ENCODE measurements at regions not wholly inside any gene's neighbourhood (a gene's known extent, or its start where the extent isn't known, plus 50 kb on each side); places are given as distances from the start of the nearest gene placed in this dataset.

GRCh38 chr6:85085875-85086274, 321.5 kb upstream of the TBX18 start:
- Histone ChIP-seq H3K4me2 (replicated peaks; ENCODE audit: extremely low read depth, low read length, poor library complexity, severe bottlenecking) (no peak overlapping the region), H3K9ac (ENCODE audit: insufficient read depth, low read length, poor library complexity, severe bottlenecking) (no peak overlapping the region), H3K4me3 (replicated peaks in 1 of 3; ENCODE audit: low read depth in 2 of 3, low read length in 3 of 3) (no peak overlapping the region), H3K9me3 (replicated peaks in 1 of 2; ENCODE audit: control insufficient read depth in 1 of 2, insufficient read depth in 1 of 2, low read length in 2 of 2) (peaks cover 0 to 5% of the 10 kb centered on the region in 2 donors), H3K4me1 (ENCODE audit: control insufficient read depth in 1 of 2, insufficient read depth in 2 of 2, low read length in 2 of 2) (no peaks in the 10 kb centered on the region), H3K36me3 (replicated peaks in 1 of 2; ENCODE audit: control insufficient read depth in 1 of 2, insufficient read depth in 2 of 2, low read length in 2 of 2) (no peaks in the 10 kb centered on the region), H4K20me1 (ENCODE audit: insufficient read depth, low read length) (no peaks in the 10 kb centered on the region), H3K79me2 (ENCODE audit: insufficient read depth, low read length) (no peaks in the 10 kb centered on the region), H3K27ac (ENCODE audit: low read depth in 1 of 2, low read length in 2 of 2) (no peak overlapping the region), H3K27me3 (ENCODE audit: control insufficient read depth in 2 of 2, insufficient read depth in 2 of 2, low read length in 2 of 2) (no peaks in the 10 kb centered on the region), H2AFZ (ENCODE audit: insufficient read depth, low read depth, low read length, poor library complexity, severe bottlenecking) (no peak overlapping the region)
- Mint-ChIP-seq H3K4me1 (no peaks in the 10 kb centered on the region), H3K36me3 (no peaks in the 10 kb centered on the region), H3K27me3 (ENCODE audit: low read depth in 3 of 3) (peaks cover 0 to under 1% (median 0%) of the 10 kb centered on the region in 3 donors), H3K9me3 (peaks cover 0 to 8% (median 3%) of the 10 kb centered on the region in 7 donors), H3K27ac (no peak overlapping the region), H3K4me3 (no peak overlapping the region)
- DNase-seq, result no peak
- intact Hi-C loops (cut with micrococcal nuclease), result no loop called here
- no CpG with 5 or more reads among the region's 2 CpGs for WGBS (ENCODE audit: insufficient coverage)
- TF ChIP-seq CTCF (IDR thresholded peaks at IDR 0.05), result no peak

- H3K9me3 ChIP-seq (replicated peaks in 1 of 2; ENCODE audit: control insufficient read depth in 1 of 2, insufficient read depth in 1 of 2, low read length in 2 of 2), result peaks cover 0 to 2% of the 10 kb centered on the region in 2 donors
- TF ChIP-seq CTCF (IDR thresholded peaks at IDR 0.05), result no peak
- no peak overlapping the region for H3K4me3 Mint-ChIP-seq
- no peak overlapping the region for H3K4me2 ChIP-seq (replicated peaks; ENCODE audit: extremely low read depth, low read length, poor library complexity, severe bottlenecking)
- H3K4me1 ChIP-seq (ENCODE audit: control insufficient read depth in 1 of 2, insufficient read depth in 2 of 2, low read length in 2 of 2), result no peaks in the 10 kb centered on the region
- no peak overlapping the region for H2AFZ ChIP-seq (ENCODE audit: insufficient read depth, low read depth, low read length, poor library complexity, severe bottlenecking)
- H3K36me3 ChIP-seq (replicated peaks in 1 of 2; ENCODE audit: control insufficient read depth in 1 of 2, insufficient read depth in 2 of 2, low read length in 2 of 2), result no peaks in the 10 kb centered on the region
- no peak overlapping the region for H3K27ac ChIP-seq (ENCODE audit: low read depth in 1 of 2, low read length in 2 of 2)
- H3K79me2 ChIP-seq (ENCODE audit: insufficient read depth, low read length), result no peaks in the 10 kb centered on the region
- intact Hi-C loops (cut with micrococcal nuclease), result no loop called here
- H3K36me3 Mint-ChIP-seq, result no peaks in the 10 kb centered on the region
- H3K4me1 Mint-ChIP-seq, result no peaks in the 10 kb centered on the region
- H3K9ac ChIP-seq (ENCODE audit: insufficient read depth, low read length, poor library complexity, severe bottlenecking), result no peak overlapping the region
- DNase-seq, result no peak
- 83% methylated on average over 1 of the region's 1 CpG for WGBS (ENCODE audit: insufficient coverage)
- H3K4me3 ChIP-seq (replicated peaks in 1 of 3; ENCODE audit: low read depth in 2 of 3, low read length in 3 of 3), result no peak overlapping the region
- H4K20me1 ChIP-seq (ENCODE audit: insufficient read depth, low read length), result no peaks in the 10 kb centered on the region
- H3K9me3 Mint-ChIP-seq, result peaks cover 0 to 12% (median 2%) of the 10 kb centered on the region in 7 donors
- H3K27me3 Mint-ChIP-seq (ENCODE audit: low read depth in 3 of 3), result peaks cover 0 to 2% (median 0%) of the 10 kb centered on the region in 3 donors
- no peak overlapping the region for H3K27ac Mint-ChIP-seq
- no peaks in the 10 kb centered on the region for H3K27me3 ChIP-seq (ENCODE audit: control insufficient read depth in 2 of 2, insufficient read depth in 2 of 2, low read length in 2 of 2)
Measured at GRCh38 chr6:85081102-85081501, 316.7 kb upstream of the TBX18 start.

All from CD14-positive monocyte (primary cell).